Hippocampal formation (tissue), 2 donors: ENCODE measurements at regions not wholly inside any gene's neighbourhood (a gene's known extent, or its start where the extent isn't known, plus 50 kb on each side); places are given as distances from the start of the nearest gene placed in this dataset.

Source experiments
- DNase-seq, 2 donors: peaks; one replicate each; lab custom pipeline; 2025; lab: John Stamatoyannopoulos, UW

GRCh38 chr1:90494748-90495282, 222.3 kb downstream of the BARHL2 start:
- DNase-seq = no peak

- DNase-seq = no peak
These were observed 228.7 kb downstream of the BARHL2 start for GRCh38 chr1:90488451-90488850.

GRCh38 chr1:90486996-90487395, 230.1 kb downstream of the BARHL2 start:
- no peak for DNase-seq

GRCh38 chr1:90486134-90486824, 230.8 kb downstream of the BARHL2 start:
- no peak for DNase-seq

GRCh38 chr1:90480271-90480835, 236.7 kb downstream of the BARHL2 start:
- no peak for DNase-seq

GRCh38 chr1:90476994-90477393, 240.1 kb downstream of the BARHL2 start:
- no peak for DNase-seq

GRCh38 chr1:90476411-90476810, 240.7 kb downstream of the BARHL2 start:
- no peak for DNase-seq

- peak in 1 of 2 donors; percentile 42 for DNase-seq
These were observed 241.5 kb downstream of the BARHL2 start for GRCh38 chr1:90475631-90476030.

GRCh38 chr1:90474731-90475130, 242.4 kb downstream of the BARHL2 start:
- no peak for DNase-seq

GRCh38 chr1:90474158-90474557, 242.9 kb downstream of the BARHL2 start:
- DNase-seq = no peak

- DNase-seq = no peak
These were observed 244.3 kb downstream of the BARHL2 start for GRCh38 chr1:90472775-90473174.

GRCh38 chr1:90459570-90459969, 257.5 kb downstream of the BARHL2 start:
- no peak for DNase-seq

GRCh38 chr1:90457985-90458384, 259.1 kb downstream of the BARHL2 start:
- DNase-seq = no peak

GRCh38 chr1:90452491-90452890, 264.6 kb downstream of the BARHL2 start:
- no peak for DNase-seq

- no peak for DNase-seq
These were observed 273.7 kb downstream of the BARHL2 start for GRCh38 chr1:90443354-90443753.

- no peak for DNase-seq
These were observed 281.8 kb downstream of the BARHL2 start for GRCh38 chr1:90435351-90435750.

- no peak for DNase-seq
These were observed 282.6 kb downstream of the BARHL2 start for GRCh38 chr1:90434460-90434859.

GRCh38 chr1:90417126-90417525, 300.0 kb downstream of the BARHL2 start:
- no peak for DNase-seq

- DNase-seq = peak in 1 of 2 donors; percentile 31
These were observed 302.9 kb downstream of the BARHL2 start for GRCh38 chr1:90414201-90414600.

GRCh38 chr1:90413519-90413918, 303.6 kb downstream of the BARHL2 start:
- no peak for DNase-seq

- DNase-seq = no peak
These were observed 304.5 kb downstream of the BARHL2 start for GRCh38 chr1:90412563-90412962.

- DNase-seq = no peak
These were observed 305.9 kb downstream of the BARHL2 start for GRCh38 chr1:90411185-90411584.

- DNase-seq = no peak
These were observed 309.4 kb downstream of the BARHL2 start for GRCh38 chr1:90407737-90408136.

- DNase-seq = no peak
These were observed 311.4 kb downstream of the BARHL2 start for GRCh38 chr1:90405726-90406125.
